HFF-Myc (cell line): ENCODE measurements at regions not wholly inside any gene's neighbourhood (a gene's known extent, or its start where the extent isn't known, plus 50 kb on each side); places are given as distances from the start of the nearest gene placed in this dataset.
A peak's percentile ranks its signal among the peaks of the same experiment; 100 is the strongest.
"Not testable (repeated sequence)": the region's sequence is repeated elsewhere in the genome, so short reads cannot be mapped to it uniquely, and the experiment has no call there.

Experiments used
- DNase-seq: peaks from one replicate; pipeline ENCODE4 v3.0.0-alpha.2; 2011; ENCODE audit warnings: low read depth; ENCODE audit errors: extremely low read depth
- H3K4me3 ChIP-seq: replicated peaks from 2 replicates; pipeline ENCODE4 v1.5.1; 2011; ENCODE audit warnings: low read depth, mild to moderate bottlenecking, control low read depth, low read length
- TF ChIP-seq, protein P1 (sequence below): IDR thresholded peaks from 2 replicates; pipeline ENCODE4 v1.5.1; 2012; ENCODE audit warnings: mild to moderate bottlenecking, low read depth, low read length, control low read depth; ENCODE audit errors: missing control alignments

DNA sequence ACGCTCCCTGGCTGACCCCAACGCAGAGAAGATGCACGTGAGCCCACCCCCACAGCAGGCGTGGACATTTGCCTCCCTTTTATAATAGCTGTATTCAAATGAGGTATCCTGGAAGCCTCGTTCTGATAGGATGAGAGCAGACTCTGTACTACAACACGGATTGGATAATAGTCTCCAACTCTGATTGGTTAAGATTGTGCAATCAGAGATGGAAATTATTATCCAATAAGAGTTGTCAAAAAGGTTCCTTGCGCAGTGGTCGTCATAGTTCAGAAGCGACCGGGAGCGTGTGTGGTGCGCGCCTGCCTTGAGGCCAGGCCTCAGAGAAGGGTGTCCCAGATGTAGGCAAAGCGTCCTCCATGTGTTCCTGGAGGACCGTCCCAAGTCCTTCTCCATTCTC, 104.6 kb downstream of the USP22 start:
- DNase-seq, result no peak
- TF ChIP-seq, protein P1, sequence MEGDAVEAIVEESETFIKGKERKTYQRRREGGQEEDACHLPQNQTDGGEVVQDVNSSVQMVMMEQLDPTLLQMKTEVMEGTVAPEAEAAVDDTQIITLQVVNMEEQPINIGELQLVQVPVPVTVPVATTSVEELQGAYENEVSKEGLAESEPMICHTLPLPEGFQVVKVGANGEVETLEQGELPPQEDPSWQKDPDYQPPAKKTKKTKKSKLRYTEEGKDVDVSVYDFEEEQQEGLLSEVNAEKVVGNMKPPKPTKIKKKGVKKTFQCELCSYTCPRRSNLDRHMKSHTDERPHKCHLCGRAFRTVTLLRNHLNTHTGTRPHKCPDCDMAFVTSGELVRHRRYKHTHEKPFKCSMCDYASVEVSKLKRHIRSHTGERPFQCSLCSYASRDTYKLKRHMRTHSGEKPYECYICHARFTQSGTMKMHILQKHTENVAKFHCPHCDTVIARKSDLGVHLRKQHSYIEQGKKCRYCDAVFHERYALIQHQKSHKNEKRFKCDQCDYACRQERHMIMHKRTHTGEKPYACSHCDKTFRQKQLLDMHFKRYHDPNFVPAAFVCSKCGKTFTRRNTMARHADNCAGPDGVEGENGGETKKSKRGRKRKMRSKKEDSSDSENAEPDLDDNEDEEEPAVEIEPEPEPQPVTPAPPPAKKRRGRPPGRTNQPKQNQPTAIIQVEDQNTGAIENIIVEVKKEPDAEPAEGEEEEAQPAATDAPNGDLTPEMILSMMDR, result no peak
- H3K4me3 ChIP-seq, result no peak overlapping the region

DNA sequence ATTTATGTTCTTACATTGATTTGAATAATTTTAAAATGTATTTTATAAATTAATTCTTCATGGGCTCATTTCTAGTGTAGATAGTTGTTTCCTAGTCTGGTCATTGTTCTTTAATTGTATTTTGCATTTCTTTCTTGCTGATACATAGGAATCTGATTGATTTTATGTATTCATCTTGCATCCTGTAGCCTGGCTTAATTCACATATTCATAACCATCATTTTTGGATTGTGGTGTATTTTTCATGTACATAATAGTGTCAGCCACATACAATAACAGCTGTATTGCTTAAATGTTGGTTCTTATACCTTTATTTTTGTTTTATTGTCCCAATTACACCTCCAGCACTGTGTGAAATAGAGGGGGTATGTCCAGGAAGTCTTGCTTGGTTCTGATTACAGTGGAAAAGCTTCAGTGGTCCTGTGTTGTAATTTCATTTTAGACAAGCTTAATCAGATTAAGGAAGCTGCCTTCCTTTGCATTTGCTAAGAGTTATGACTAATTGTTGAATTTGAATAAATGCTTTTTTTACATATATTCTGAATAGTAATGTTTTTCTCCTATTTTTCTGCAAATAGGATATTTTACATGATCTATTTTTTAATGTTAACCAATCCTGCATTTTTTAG, 103.7 kb downstream of the USP22 start:
- TF ChIP-seq, protein P1, result no peak
- no peak for DNase-seq

DNA sequence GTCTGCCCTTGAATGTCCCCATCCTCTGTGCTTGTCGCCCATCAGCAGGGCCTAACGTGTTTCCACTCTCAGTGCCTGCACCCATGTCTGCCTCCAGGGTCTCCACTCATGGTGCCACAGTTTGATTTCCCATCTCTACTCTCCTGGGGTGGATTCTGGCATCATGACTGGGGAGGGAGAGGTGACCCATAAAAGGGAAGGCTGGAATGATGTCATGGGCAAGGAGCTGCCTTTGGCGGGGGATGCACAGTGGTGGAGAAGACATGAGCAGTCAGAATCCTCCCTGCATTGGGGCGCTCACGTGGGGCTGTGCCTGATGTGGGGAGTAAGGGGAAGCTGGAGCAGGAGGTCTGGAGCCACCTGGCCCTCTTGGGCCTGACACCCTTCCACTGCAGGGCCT, 100.9 kb downstream of the USP22 start:
- no peak overlapping the region for H3K4me3 ChIP-seq
- DNase-seq, result no peak
- TF ChIP-seq, protein P1, result no peak

More for the DNA sequence above, 103.7 kb downstream of the USP22 start:
- no peak overlapping the region for H3K4me3 ChIP-seq

DNA sequence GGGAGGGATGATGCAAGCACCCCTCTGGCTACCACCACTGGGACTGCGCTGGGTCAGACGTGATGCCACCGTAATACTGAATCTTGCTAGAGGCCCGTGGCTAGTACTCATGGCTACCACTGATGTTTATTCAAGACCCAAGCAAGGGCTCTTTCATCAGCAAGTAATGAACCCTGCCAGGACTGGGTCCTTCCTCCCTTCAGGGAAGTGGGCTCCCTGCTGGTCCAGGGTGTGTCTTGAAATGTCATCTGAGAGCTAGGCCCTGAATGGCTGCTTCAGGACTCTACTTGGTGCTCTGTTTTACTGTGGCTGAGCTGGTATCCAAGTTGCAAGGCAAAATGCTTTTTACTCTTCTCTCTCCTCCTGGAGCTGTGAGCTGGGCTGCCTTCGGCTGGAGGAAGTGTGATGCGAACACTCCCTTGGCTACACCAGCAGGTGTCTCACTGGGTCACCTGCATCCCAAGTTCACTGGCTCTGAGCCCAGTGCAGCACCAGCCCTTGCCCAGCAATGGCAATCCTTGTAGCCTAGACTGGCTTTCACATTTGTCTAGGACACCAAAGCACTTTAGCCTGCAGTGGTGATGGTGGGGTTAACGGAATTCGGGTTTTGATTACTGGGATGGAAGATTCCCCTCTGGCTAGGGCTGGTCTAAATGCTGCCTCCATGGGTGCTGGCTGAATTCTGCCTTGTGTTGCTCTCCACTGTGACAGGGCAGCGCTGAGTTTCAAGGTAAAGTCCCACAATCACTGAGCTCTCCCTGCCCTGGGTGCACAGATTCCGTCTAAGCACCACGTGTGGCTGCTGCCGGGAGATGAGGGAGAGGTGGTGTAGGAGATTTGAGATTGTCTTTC, 98.6 kb downstream of the USP22 start:
- TF ChIP-seq, protein P1, result peak; percentile 18
- H3K4me3 ChIP-seq, result no peak overlapping the region
- no peak for DNase-seq

DNA sequence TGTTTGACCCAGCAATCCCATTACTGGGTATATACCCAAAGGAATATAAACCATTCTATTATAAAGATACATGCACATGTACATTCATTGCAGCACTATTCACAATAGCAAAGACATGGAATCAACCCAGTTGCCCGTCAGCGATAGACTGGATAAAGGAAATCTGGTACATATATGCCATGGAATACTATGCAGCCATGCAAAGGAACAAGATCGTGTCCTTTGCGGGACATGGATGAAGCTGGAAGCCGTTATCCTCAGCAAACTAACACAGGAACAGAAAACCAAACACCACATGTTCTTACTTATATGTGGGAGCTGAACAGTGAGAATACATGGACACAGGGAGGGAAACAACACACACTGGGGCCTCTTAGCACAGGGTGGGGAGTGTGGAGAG, 95.1 kb downstream of the USP22 start:
- H3K4me3 ChIP-seq, DNase-seq: not testable (repeated sequence)

DNA sequence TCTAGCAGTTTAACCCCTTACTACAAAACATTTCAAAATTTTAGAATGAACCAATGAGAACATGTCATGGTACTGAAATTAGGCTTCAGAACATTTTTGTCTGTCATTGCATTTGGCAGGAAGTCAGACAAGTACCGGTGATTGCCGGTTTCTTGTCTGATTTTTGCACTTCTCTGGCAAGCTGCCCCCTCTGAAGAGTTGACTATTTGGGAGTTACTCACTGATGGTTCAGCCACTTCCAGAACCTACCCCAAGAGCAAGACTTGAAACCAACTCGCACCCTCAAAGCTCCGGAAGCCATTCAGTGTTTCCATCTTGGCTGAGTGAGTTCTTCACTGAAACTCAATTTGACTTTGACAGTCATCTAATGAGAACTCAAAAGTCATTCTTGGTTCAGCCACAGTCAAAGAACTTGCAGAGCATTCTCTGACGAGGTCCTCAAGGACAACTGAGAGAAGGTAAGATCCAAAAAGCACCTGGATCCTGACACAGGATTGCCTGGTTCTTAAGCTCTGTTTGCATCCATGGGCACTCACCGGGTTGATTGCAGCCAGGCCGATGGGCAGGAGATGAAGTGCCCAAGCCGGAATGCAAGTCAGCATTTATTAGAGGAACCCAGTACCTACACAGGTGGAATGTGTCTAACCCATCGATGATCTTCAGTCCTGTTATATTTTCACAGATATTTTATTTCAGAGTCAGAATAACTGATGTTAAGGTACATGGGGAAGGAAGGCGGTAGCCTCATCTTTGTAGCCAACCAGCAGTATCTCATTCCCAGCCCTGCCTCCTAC, 93.6 kb downstream of the USP22 start:
- no peak for DNase-seq
- TF ChIP-seq, protein P1, result no peak
- no peak overlapping the region for H3K4me3 ChIP-seq
